Thyroid gland (tissue), 4 donors: ENCODE measurements at regions not wholly inside any gene's neighbourhood (a gene's known extent, or its start where the extent isn't known, plus 50 kb on each side); places are given as distances from the start of the nearest gene placed in this dataset.

ENCODE experiments used
- CTCF ChIP-seq, 6 experiments: fragments of 200-600 bp in 3 of 6; fragments of 450-650 bp in 3 of 6; sonication (generic) in 3 of 6; IDR thresholded peaks; one replicate each; pipeline ENCODE4 v1.5.1; 2016 to 2019; ENCODE audit warnings: antibody characterized with exemption in 6 of 6, mild to moderate bottlenecking in 2 of 6, inconsistent platforms in 1 of 6, moderate library complexity in 1 of 6
- POLR2A ChIP-seq, 2 donors: fragments of 450-650 bp; IDR thresholded peaks; one replicate each; pipeline ENCODE4 v1.6.1; 2017; ENCODE audit warnings: antibody characterized with exemption in 2 of 2, mild to moderate bottlenecking in 2 of 2, moderate library complexity in 1 of 2

- TF ChIP-seq CTCF (IDR thresholded peaks at IDR 0.05): no peak
- no peak for TF ChIP-seq POLR2A (IDR thresholded peaks at IDR 0.05)
Observed at GRCh38 chr12:102570256-102570655, 89.9 kb upstream of the IGF1 start.
